DOHH2 (cell line): ENCODE measurements at regions not wholly inside any gene's neighbourhood (a gene's known extent, or its start where the extent isn't known, plus 50 kb on each side); places are given as distances from the start of the nearest gene placed in this dataset.

ENCODE experiments used
- CTCF ChIP-seq: fragments of 200-600 bp; sonication (generic); IDR thresholded peaks from one replicate; pipeline ENCODE4 v1.5.1; 2014; ENCODE audit warnings: antibody characterized with exemption, mild to moderate bottlenecking, low read depth, low read length; ENCODE audit not compliant: poor library complexity, severe bottlenecking
- EZH2phosphoT487 ChIP-seq: fragments of 200-600 bp; sonication (generic); IDR thresholded peaks from 2 replicates; pipeline ENCODE4 v1.6.1; 2017; ENCODE audit warnings: borderline replicate concordance, mild to moderate bottlenecking, antibody characterized with exemption, low read length, moderate library complexity, mixed read lengths

- TF ChIP-seq CTCF, result no peak
- no peak for TF ChIP-seq EZH2phosphoT487
Measured at GRCh38 chr2:147173798-147174197, 671.0 kb upstream of the ACVR2A start.
